ENCODE measurements at regions not wholly inside any gene's neighbourhood (a gene's known extent, or its start where the extent isn't known, plus 50 kb on each side); places are given as distances from the start of the nearest gene placed in this dataset.
A peak's percentile ranks its signal among the peaks of the same experiment; 100 is the strongest.

DNA sequence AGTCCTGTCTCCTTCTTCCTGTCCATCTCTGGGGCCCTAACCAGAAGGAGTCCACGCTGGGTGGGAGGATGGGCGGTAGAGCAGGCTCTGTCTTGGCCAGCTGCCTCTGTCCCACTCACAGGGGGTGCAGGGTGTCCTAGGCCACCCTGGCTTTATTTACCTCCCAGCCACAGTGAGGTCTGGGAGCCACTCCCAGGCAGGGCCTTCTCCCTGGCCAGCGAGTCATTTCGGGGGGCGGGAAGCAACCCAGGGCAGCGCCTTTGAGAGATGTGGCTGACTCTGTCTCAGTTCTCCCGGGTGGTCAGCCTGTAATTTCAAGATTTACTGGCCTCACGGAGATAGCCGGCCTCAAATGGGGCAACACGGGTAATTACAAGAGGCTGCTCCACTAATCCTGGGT is 67.4 kb upstream of the PTCH1 start:
- Histone ChIP-seq H3K4me2 (ENCODE audit: low read length) (no peak overlapping the region), H2BK15ac (replicated peaks; ENCODE audit: low read depth) (no peak overlapping the region), H3K9ac (ENCODE audit: low read length) (no peak overlapping the region), H3K79me2 (ENCODE audit: control insufficient read depth, insufficient read depth, low read length) (no peaks in the 10 kb centered on the region), H3K4ac (ENCODE audit: low read depth, low read length) (no peak overlapping the region), H2BK120ac (ENCODE audit: low read depth, low read length) (no peak overlapping the region), H4K8ac (ENCODE audit: low read depth, low read length) (no peak overlapping the region), H3K18ac (ENCODE audit: low read length) (no peak overlapping the region), H3K4me1 (ENCODE audit: control insufficient read depth, low read depth, low read length) (peaks cover 8% of the 10 kb centered on the region), H2AK5ac (ENCODE audit: low read length) (no peak overlapping the region), H3K27ac (ENCODE audit: low read depth, low read length) (no peak overlapping the region), H3K27me3 (ENCODE audit: insufficient read depth, low read length, poor library complexity) (no peaks in the 10 kb centered on the region), H3K56ac (ENCODE audit: low read length) (no peak overlapping the region), H3K36me3 (ENCODE audit: control insufficient read depth, insufficient read depth, low read length) (no peaks in the 10 kb centered on the region), H3K4me3 (ENCODE audit: low read length) (no peak overlapping the region), H3K79me1 (ENCODE audit: low read length) (no peaks in the 10 kb centered on the region), H3K23ac (ENCODE audit: low read length) (no peak overlapping the region), H4K5ac (ENCODE audit: low read length) (no peak overlapping the region), H2BK5ac (ENCODE audit: low read length) (no peak overlapping the region)
- no peak for DNase-seq
- no CpG with 5 or more reads among the region's 10 CpGs for WGBS (ENCODE audit: extremely low coverage, insufficient coverage, low lambda C conversion rate)

DNA sequence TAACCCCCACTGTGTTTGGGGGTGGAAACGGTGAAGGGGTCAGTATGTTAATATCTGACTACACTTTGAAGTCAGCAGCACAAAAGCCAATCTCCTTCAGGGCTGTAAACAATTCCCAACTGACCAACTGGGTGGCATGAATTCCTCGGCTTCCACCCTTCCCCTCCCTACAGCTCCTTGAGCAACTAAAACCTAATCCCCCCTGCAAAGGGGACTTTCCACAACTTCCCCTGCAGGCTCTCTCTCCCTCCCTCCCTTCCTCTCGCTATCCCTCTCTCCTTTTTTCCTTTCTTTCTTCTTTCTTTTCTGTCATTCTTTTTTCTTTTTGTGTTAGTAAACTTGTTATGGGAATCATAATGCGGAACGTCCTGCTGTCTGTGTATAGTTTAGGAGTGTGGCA is 65.1 kb upstream of the PTCH1 start:
- H3K4me3 ChIP-seq (ENCODE audit: low read length): no peak overlapping the region
- H3K36me3 ChIP-seq (ENCODE audit: control insufficient read depth, insufficient read depth, low read length): no peaks in the 10 kb centered on the region
- H3K9ac ChIP-seq (ENCODE audit: low read length): no peak overlapping the region
- no peaks in the 10 kb centered on the region for H3K79me2 ChIP-seq (ENCODE audit: control insufficient read depth, insufficient read depth, low read length)
- DNase-seq: peak; percentile 46
- no peak overlapping the region for H4K5ac ChIP-seq (ENCODE audit: low read length)
- H3K27ac ChIP-seq (ENCODE audit: low read depth, low read length): no peak overlapping the region
- H3K23ac ChIP-seq (ENCODE audit: low read length): no peak overlapping the region
- no peaks in the 10 kb centered on the region for H3K79me1 ChIP-seq (ENCODE audit: low read length)
- H2BK120ac ChIP-seq (ENCODE audit: low read depth, low read length): no peak overlapping the region
- H3K4ac ChIP-seq (ENCODE audit: low read depth, low read length): no peak overlapping the region
- no peak overlapping the region for H2AK5ac ChIP-seq (ENCODE audit: low read length)
- H3K56ac ChIP-seq (ENCODE audit: low read length): peak overlapping the region; percentile 0
- H4K8ac ChIP-seq (ENCODE audit: low read depth, low read length): no peak overlapping the region
- H2BK5ac ChIP-seq (ENCODE audit: low read length): no peak overlapping the region
- H3K18ac ChIP-seq (ENCODE audit: low read length): no peak overlapping the region
- H3K4me1 ChIP-seq (ENCODE audit: control insufficient read depth, low read depth, low read length): peaks cover 8% of the 10 kb centered on the region
- WGBS (ENCODE audit: extremely low coverage, insufficient coverage, low lambda C conversion rate): no CpG with 5 or more reads among the region's 5 CpGs
- H3K27me3 ChIP-seq (ENCODE audit: insufficient read depth, low read length, poor library complexity): no peaks in the 10 kb centered on the region
- no peak overlapping the region for H3K4me2 ChIP-seq (ENCODE audit: low read length)
- no peak overlapping the region for H2BK15ac ChIP-seq (replicated peaks; ENCODE audit: low read depth)

DNA sequence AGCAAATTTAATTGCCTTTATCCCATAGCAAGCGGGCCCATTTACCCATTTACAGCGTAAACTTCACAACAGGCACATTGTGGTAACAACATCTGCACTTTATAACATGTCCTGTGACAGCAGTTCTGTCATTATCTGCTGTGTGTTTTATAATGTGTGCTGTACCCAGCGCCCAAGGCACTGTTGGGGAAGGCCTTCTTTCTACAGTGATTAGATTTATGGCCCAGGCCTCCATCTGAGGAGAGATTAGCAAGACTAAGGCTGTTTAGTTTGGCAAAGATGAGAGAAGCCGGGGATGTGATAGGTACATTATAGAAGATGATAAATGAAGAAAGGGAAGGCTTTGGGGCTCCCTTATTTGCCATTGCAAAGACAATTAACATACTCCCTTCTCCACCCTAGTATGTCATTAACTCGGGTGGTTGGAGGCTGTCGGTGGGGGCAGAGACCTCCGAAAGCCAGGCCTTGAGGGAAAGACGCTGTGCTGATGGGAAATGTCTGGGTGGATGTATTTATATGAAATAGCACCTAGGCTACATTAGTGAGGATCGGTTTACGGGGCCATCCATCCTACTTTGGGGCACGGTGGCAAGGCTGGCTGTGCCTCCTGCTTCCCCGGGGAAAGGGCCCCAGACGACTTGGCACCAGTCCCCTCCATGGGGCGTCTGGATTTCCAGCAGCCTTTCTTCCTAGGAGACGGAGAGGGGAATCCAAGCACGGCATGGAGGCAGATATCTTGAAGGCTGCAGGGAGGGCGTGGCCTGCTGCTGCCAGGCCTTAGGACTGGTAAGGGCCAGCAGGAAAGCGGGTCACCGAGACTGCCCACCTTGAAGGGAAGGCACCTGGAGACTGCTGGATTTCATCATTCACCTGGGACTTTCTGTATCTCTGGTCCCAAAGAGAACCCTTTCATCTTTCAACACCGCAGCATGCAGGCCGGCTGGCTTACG is 64.3 kb upstream of the PTCH1 start:
- Histone ChIP-seq H2BK5ac (ENCODE audit: low read length) (no peak overlapping the region), H2AK5ac (ENCODE audit: low read length) (no peak overlapping the region), H3K27me3 (ENCODE audit: insufficient read depth, low read length, poor library complexity) (no peaks in the 10 kb centered on the region), H4K8ac (ENCODE audit: low read depth, low read length) (no peak overlapping the region), H2BK120ac (ENCODE audit: low read depth, low read length) (no peak overlapping the region), H3K4me3 (ENCODE audit: low read length) (no peak overlapping the region), H3K4ac (ENCODE audit: low read depth, low read length) (no peak overlapping the region), H3K27ac (ENCODE audit: low read depth, low read length) (no peak overlapping the region), H3K23ac (ENCODE audit: low read length) (no peak overlapping the region), H4K5ac (ENCODE audit: low read length) (no peak overlapping the region), H3K79me2 (ENCODE audit: control insufficient read depth, insufficient read depth, low read length) (no peaks in the 10 kb centered on the region), H3K9ac (ENCODE audit: low read length) (no peak overlapping the region), H3K79me1 (ENCODE audit: low read length) (no peaks in the 10 kb centered on the region), H2BK15ac (replicated peaks; ENCODE audit: low read depth) (no peak overlapping the region), H3K4me1 (ENCODE audit: control insufficient read depth, low read depth, low read length) (peaks cover 8% of the 10 kb centered on the region), H3K56ac (ENCODE audit: low read length) (no peak overlapping the region), H3K4me2 (ENCODE audit: low read length) (no peak overlapping the region), H3K36me3 (ENCODE audit: control insufficient read depth, insufficient read depth, low read length) (no peaks in the 10 kb centered on the region), H3K18ac (ENCODE audit: low read length) (peak overlapping the region; percentile 6)
- no peak for DNase-seq
- no CpG with 5 or more reads among the region's 22 CpGs for WGBS (ENCODE audit: extremely low coverage, insufficient coverage, low lambda C conversion rate)

DNA sequence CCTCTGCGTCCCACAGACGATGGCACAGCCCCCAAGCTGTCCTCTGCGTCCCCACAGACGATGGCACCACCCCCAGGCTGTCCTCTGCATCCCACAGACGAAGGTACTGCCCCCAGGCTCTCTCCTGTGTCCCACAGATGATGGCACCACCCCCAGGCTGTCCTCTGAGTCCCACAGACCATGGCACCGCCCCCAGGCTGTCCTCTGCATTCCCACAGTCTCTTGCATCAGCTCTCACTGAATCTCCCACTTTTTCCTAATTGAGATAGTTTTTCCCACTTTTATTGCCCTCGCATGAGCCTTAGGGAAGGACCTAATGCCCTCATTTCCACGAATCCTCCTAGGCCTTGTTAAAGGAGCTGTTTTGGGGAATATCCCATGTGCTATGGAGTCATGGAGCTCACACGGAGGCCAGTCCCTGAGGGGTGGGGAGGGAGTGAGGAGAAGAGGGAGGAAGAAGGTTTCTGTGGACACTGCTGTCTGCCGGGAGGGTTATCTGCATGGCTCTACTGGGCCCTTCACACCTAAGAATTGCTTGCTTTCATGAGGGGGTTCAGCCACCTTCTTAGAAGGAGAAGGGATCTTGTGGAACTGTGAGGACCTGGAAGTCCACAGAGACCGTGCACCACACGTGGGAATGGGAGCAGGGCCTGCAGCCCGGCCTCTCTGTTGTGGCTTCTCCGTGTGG is 58.2 kb upstream of the PTCH1 start:
- Histone ChIP-seq H2AK5ac (ENCODE audit: low read length) (no peak overlapping the region), H3K79me1 (ENCODE audit: low read length) (no peaks in the 10 kb centered on the region), H3K36me3 (ENCODE audit: control insufficient read depth, insufficient read depth, low read length) (no peaks in the 10 kb centered on the region), H4K5ac (ENCODE audit: low read length) (no peak overlapping the region), H3K27me3 (ENCODE audit: insufficient read depth, low read length, poor library complexity) (no peaks in the 10 kb centered on the region), H2BK15ac (replicated peaks; ENCODE audit: low read depth) (no peak overlapping the region), H3K4me1 (ENCODE audit: control insufficient read depth, low read depth, low read length) (peaks cover 7% of the 10 kb centered on the region), H3K23ac (ENCODE audit: low read length) (no peak overlapping the region), H3K56ac (ENCODE audit: low read length) (peak overlapping the region; percentile 50), H3K79me2 (ENCODE audit: control insufficient read depth, insufficient read depth, low read length) (no peaks in the 10 kb centered on the region), H4K8ac (ENCODE audit: low read depth, low read length) (no peak overlapping the region), H2BK5ac (ENCODE audit: low read length) (no peak overlapping the region), H3K27ac (ENCODE audit: low read depth, low read length) (no peak overlapping the region), H3K9ac (ENCODE audit: low read length) (no peak overlapping the region), H2BK120ac (ENCODE audit: low read depth, low read length) (no peak overlapping the region), H3K4me3 (ENCODE audit: low read length) (no peak overlapping the region), H3K18ac (ENCODE audit: low read length) (no peak overlapping the region), H3K4ac (ENCODE audit: low read depth, low read length) (no peak overlapping the region), H3K4me2 (ENCODE audit: low read length) (no peak overlapping the region)
- WGBS (ENCODE audit: extremely low coverage, insufficient coverage, low lambda C conversion rate): no CpG with 5 or more reads among the region's 14 CpGs
- DNase-seq: no peak

DNA sequence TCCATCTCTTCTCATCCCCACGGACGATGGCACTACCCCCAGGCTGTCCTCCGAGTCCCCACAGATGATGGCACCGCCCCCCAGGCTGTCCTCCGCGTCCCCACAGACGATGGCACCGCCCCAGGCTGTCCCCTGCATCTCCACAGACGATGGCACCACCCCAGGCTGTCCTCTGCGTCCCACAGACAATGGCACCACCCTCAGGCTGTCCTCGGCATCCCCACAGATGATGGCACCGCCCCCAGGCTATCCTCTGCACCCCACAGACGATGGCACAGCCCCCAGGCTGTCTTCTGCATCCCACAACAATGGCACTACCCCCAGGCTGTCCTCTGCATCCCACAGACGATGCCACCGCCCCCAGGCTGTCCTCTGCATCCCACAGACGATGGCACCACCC is 57.4 kb upstream of the PTCH1 start:
- H3K79me2 ChIP-seq (ENCODE audit: control insufficient read depth, insufficient read depth, low read length): no peaks in the 10 kb centered on the region
- no peak overlapping the region for H3K23ac ChIP-seq (ENCODE audit: low read length)
- no peak overlapping the region for H3K18ac ChIP-seq (ENCODE audit: low read length)
- no peak overlapping the region for H2BK15ac ChIP-seq (replicated peaks; ENCODE audit: low read depth)
- H4K8ac ChIP-seq (ENCODE audit: low read depth, low read length): no peak overlapping the region
- H3K4me1 ChIP-seq (ENCODE audit: control insufficient read depth, low read depth, low read length): peaks cover 7% of the 10 kb centered on the region
- H3K36me3 ChIP-seq (ENCODE audit: control insufficient read depth, insufficient read depth, low read length): no peaks in the 10 kb centered on the region
- no peak overlapping the region for H4K5ac ChIP-seq (ENCODE audit: low read length)
- H3K79me1 ChIP-seq (ENCODE audit: low read length): no peaks in the 10 kb centered on the region
- H3K4ac ChIP-seq (ENCODE audit: low read depth, low read length): no peak overlapping the region
- no peaks in the 10 kb centered on the region for H3K27me3 ChIP-seq (ENCODE audit: insufficient read depth, low read length, poor library complexity)
- H3K4me3 ChIP-seq (ENCODE audit: low read length): no peak overlapping the region
- H2BK120ac ChIP-seq (ENCODE audit: low read depth, low read length): no peak overlapping the region
- H2AK5ac ChIP-seq (ENCODE audit: low read length): no peak overlapping the region
- H3K4me2 ChIP-seq (ENCODE audit: low read length): no peak overlapping the region
- no peak overlapping the region for H3K27ac ChIP-seq (ENCODE audit: low read depth, low read length)
- DNase-seq: no peak
- H3K9ac ChIP-seq (ENCODE audit: low read length): no peak overlapping the region
- no peak overlapping the region for H3K56ac ChIP-seq (ENCODE audit: low read length)
- no CpG with 5 or more reads among the region's 16 CpGs for WGBS (ENCODE audit: extremely low coverage, insufficient coverage, low lambda C conversion rate)
- H2BK5ac ChIP-seq (ENCODE audit: low read length): no peak overlapping the region
